HCT116 (cell line): ENCODE measurements at regions not wholly inside any gene's neighbourhood (a gene's known extent, or its start where the extent isn't known, plus 50 kb on each side); places are given as distances from the start of the nearest gene placed in this dataset.

Experiments used
- ATAC-seq: fragments of 200-7000 bp; cut with Tn5 transposase; 2 replicates; pipeline ENCODE4 v1.9.1; 2020; ENCODE audit warnings: mild to moderate bottlenecking, moderate library complexity
- BruUV-seq: library from RNA; stranded (reverse); fragments of 400-500 nt; replicated peaks from 2 replicates; lab custom pipeline; 2021; lab: Mats Ljungman, UMichigan
- CTCF ChIA-PET: fragments of 300-600 bp; sonication (Branson Sonifier 250); formaldehyde crosslinking; loops from one replicate; lab custom pipeline; 2021; ENCODE audit warnings: antibody characterized with exemption; lab: Charles Lee
- POLR2A ChIA-PET: fragments of 300-600, 350-600 bp; sonication (Branson Sonifier 250); formaldehyde crosslinking; loops from one replicate; lab custom pipeline; 2021; ENCODE audit warnings: antibody characterized with exemption; lab: Charles Lee
- RAD21 ChIA-PET, 2 experiments: fragments of 300-600 bp; sonication (Branson Sonifier 250); formaldehyde crosslinking; loops; one replicate each; lab custom pipeline; 2023; ENCODE audit warnings: low total read pairs in 2 of 2; ENCODE audit not compliant: uncharacterized antibody in 2 of 2, unreplicated experiment in 2 of 2, low non-redundant PET in 1 of 2; lab: Charles Lee
- DNase-seq: peaks from one replicate; pipeline ENCODE4 v3.0.0-alpha.2; 2010; ENCODE audit warnings: low read depth, low spot score
- H2AFZ ChIP-seq: fragments of 200-600 bp; shearing (Covaris generic), sonication (generic); 2 replicates; pipeline ENCODE4 v1.6.1; 2017; ENCODE audit warnings: low read depth, mixed run types, mixed read lengths, antibody characterized with exemption, low read length; ENCODE audit not compliant: poor library complexity, severe bottlenecking
- H3K27ac ChIP-seq: 2 replicates; pipeline ENCODE4 v1.5.1; 2012; ENCODE audit warnings: low read depth, low read length
- H3K27me3 ChIP-seq: fragments of 200-600 bp; sonication (generic); 2 replicates; pipeline ENCODE4 v1.6.1; 2016; ENCODE audit warnings: mixed run types, low read length, mixed read lengths; ENCODE audit not compliant: insufficient read depth
- H3K36me3 ChIP-seq, 2 experiments: fragments of 200-500 bp in 1 of 2; fragments of 200-600 bp in 1 of 2; sonication (Bioruptor generic) in 1 of 2; sonication (generic) in 1 of 2; 2 replicates each; pipeline versions ENCODE4 v1.5.1 to v1.6.1; 2014 to 2016; ENCODE audit warnings: low read length in 2 of 2, inconsistent platforms in 1 of 2, mixed read lengths in 1 of 2, mixed run types in 1 of 2; ENCODE audit not compliant: insufficient read depth in 2 of 2, control insufficient read depth in 1 of 2
- H3K4me1 ChIP-seq, 2 experiments: fragments of 200-600 bp in 1 of 2; sonication (generic) in 1 of 2; 2 replicates each; pipeline versions ENCODE4 v1.5.1 to v1.6.1; 2012 to 2017; ENCODE audit warnings: low read length in 2 of 2, inconsistent platforms in 1 of 2, mild to moderate bottlenecking in 1 of 2, mixed read lengths in 1 of 2, mixed run types in 1 of 2, moderate library complexity in 1 of 2; ENCODE audit not compliant: insufficient read depth in 2 of 2, control insufficient read depth in 1 of 2
- H3K4me2 ChIP-seq: fragments of 200-600 bp; sonication (generic); 2 replicates; pipeline ENCODE4 v1.6.1; 2017; ENCODE audit warnings: mixed run types, low read length, mixed read lengths
- H3K4me3 ChIP-seq, 2 experiments: fragments of 200-600 bp in 1 of 2; sonication (generic) in 1 of 2; replicated peaks in 1 of 2; 2 replicates each; pipeline ENCODE4 v1.5.1; 2011 to 2016; ENCODE audit warnings: low read length in 2 of 2, control low read depth in 1 of 2, low read depth in 1 of 2, mild to moderate bottlenecking in 1 of 2, mixed read lengths in 1 of 2, mixed run types in 1 of 2
- H3K79me2 ChIP-seq: fragments of 200-600 bp; sonication (generic); 2 replicates; pipeline ENCODE4 v1.6.1; 2017; ENCODE audit warnings: mild to moderate bottlenecking, mixed run types, low read length, moderate library complexity, mixed read lengths; ENCODE audit not compliant: insufficient read depth
- H3K9ac ChIP-seq: fragments of 200-600 bp; sonication (generic); 2 replicates; pipeline ENCODE4 v1.6.1; 2016; ENCODE audit warnings: low read length, mixed read lengths
- H3K9me2 ChIP-seq: fragments of 200-600 bp; sonication (generic), shearing (Covaris generic); 2 replicates; pipeline ENCODE4 v1.6.1; 2017; ENCODE audit warnings: mixed run types, mild to moderate bottlenecking, moderate library complexity; ENCODE audit not compliant: insufficient read depth
- H3K9me3 ChIP-seq, 2 experiments: fragments of 200-500 bp in 1 of 2; fragments of 200-600 bp in 1 of 2; sonication (Bioruptor generic) in 1 of 2; sonication (generic) in 1 of 2; 2 replicates each; pipeline ENCODE4 v1.6.1; 2014 to 2017; ENCODE audit warnings: low read length in 2 of 2, mixed read lengths in 2 of 2, inconsistent platforms in 1 of 2, low read depth in 1 of 2, mild to moderate bottlenecking in 1 of 2, mixed run types in 1 of 2, moderate library complexity in 1 of 2; ENCODE audit not compliant: control insufficient read depth in 1 of 2, insufficient read depth in 1 of 2
- H4K20me1 ChIP-seq: fragments of 200-600 bp; sonication (generic), shearing (Covaris generic); 2 replicates; pipeline ENCODE4 v1.6.1; 2017; ENCODE audit warnings: mixed run types, mild to moderate bottlenecking, moderate library complexity; ENCODE audit not compliant: insufficient read depth
- CBX3 ChIP-seq: IDR thresholded peaks from 2 replicates; pipeline ENCODE4 v1.6.1; 2012; ENCODE audit warnings: low read depth
- CTCF ChIP-seq, 3 experiments: fragments of 200-600 bp in 1 of 3; sonication (generic) in 1 of 3; IDR thresholded peaks in 2 of 3; conservative IDR thresholded peaks in 1 of 3; 2 replicates each; pipeline ENCODE4 v1.5.1; 2012 to 2017; ENCODE audit warnings: low read depth in 2 of 3, low read length in 2 of 3, antibody characterized with exemption in 1 of 3, borderline replicate concordance in 1 of 3, control low read depth in 1 of 3, mild to moderate bottlenecking in 1 of 3, mixed read lengths in 1 of 3, mixed run types in 1 of 3, moderate library complexity in 1 of 3; ENCODE audit not compliant: insufficient read depth in 1 of 3
- EZH2 ChIP-seq: fragments of 200-600 bp; sonication (generic); IDR thresholded peaks from 2 replicates; pipeline ENCODE4 v1.6.1; 2017; ENCODE audit warnings: antibody characterized with exemption, mixed run types
- JUND ChIP-seq: IDR thresholded peaks from 2 replicates; pipeline ENCODE4 v1.6.1; 2012
- POLR2A ChIP-seq: IDR thresholded peaks from 2 replicates; pipeline ENCODE4 v1.7.0; 2011; ENCODE audit warnings: borderline replicate concordance; ENCODE audit not compliant: insufficient read depth, insufficient read length; ENCODE audit errors: extremely low read depth
- POLR2AphosphoS5 ChIP-seq: IDR thresholded peaks from 2 replicates; pipeline ENCODE4 v1.6.1; 2011; ENCODE audit warnings: mild to moderate bottlenecking, low read depth, low read length, moderate library complexity
- RAD21 ChIP-seq: IDR thresholded peaks from 2 replicates; pipeline ENCODE4 v1.6.1; 2012; ENCODE audit warnings: low read depth, mild to moderate bottlenecking
- SP1 ChIP-seq: IDR thresholded peaks from 2 replicates; pipeline ENCODE4 v1.6.1; 2012; ENCODE audit warnings: low read depth
- SRF ChIP-seq: IDR thresholded peaks from 2 replicates; pipeline ENCODE4 v1.6.1; 2012; ENCODE audit warnings: low read depth
- TCF7L2 ChIP-seq: IDR thresholded peaks from 2 replicates; pipeline ENCODE4 v1.7.0; 2011; ENCODE audit warnings: borderline replicate concordance, inconsistent platforms; ENCODE audit not compliant: insufficient read depth, insufficient read length; ENCODE audit errors: extremely low read depth
- YY1 ChIP-seq: IDR thresholded peaks from 2 replicates; pipeline ENCODE4 v1.6.1; 2011; ENCODE audit warnings: low read length, low read depth, moderate library complexity, mild to moderate bottlenecking; ENCODE audit not compliant: insufficient replicate concordance; ENCODE audit errors: extremely low read depth
- ZBTB33 ChIP-seq: IDR thresholded peaks from 2 replicates; pipeline ENCODE4 v1.6.1; 2011; ENCODE audit warnings: mild to moderate bottlenecking, low read length, moderate library complexity; ENCODE audit not compliant: insufficient replicate concordance; ENCODE audit errors: extremely low read depth
- ZFX ChIP-seq: fragments of 450-650 bp; IDR thresholded peaks from 2 replicates; pipeline ENCODE4 v1.6.1; 2017
- ZNF274 ChIP-seq: fragments of 200-500 bp; sonication (Bioruptor generic); IDR thresholded peaks from 2 replicates; pipeline ENCODE4 v1.6.1; 2014; ENCODE audit warnings: mild to moderate bottlenecking, low read depth, low read length, inconsistent platforms
- intact Hi-C: fragments of 100-400 bp; cut with micrococcal nuclease; formaldehyde crosslinking; loops from 2 replicates; pipeline ENCODE4 v1.10.0; 2022

- Histone ChIP-seq H4K20me1 (no peaks in the 10 kb centered on the region), H3K4me3 (no peak overlapping the region), H3K9me3 (no peaks in the 10 kb centered on the region), H3K9ac (no peak overlapping the region), H3K27me3 (peaks cover 31% of the 10 kb centered on the region), H3K79me2 (no peaks in the 10 kb centered on the region), H3K36me3 (no peaks in the 10 kb centered on the region), H3K27ac (no peak overlapping the region), H3K4me2 (no peak overlapping the region), H3K4me1 (no peaks in the 10 kb centered on the region), H3K9me2 (no peaks in the 10 kb centered on the region), H2AFZ (no peak overlapping the region)
- intact Hi-C loops = no loop called here
- ATAC-seq (no peak), DNase-seq (no peak)
- ChIA-PET RAD21 (no interaction called here), CTCF (interaction anchor here (1.0 to 2.3 kb wide), 3 partner anchors 8 to 29 kb away, joined by 3 to 12 read pairs (median 3); no protein-coding TSS in a partner anchor), POLR2A (no interaction called here)
- no peak for TF ChIP-seq ZNF274
- peak in 2 of 3 experiments; percentile 24 to 41; a peak in 4 of 6 replicates for TF ChIP-seq CTCF (IDR thresholded peaks at IDR 0.05 in 2 of 3, conservative IDR thresholded peaks at IDR 0.05 in 1 of 3; ENCODE audit: borderline replicate concordance in 1 of 3, insufficient read depth in 1 of 3, low read depth in 2 of 3, low read length in 2 of 3)
- no TSS peak for BruUV-seq
Measured at GRCh38 chr1:101317590-101317989, 80.8 kb downstream of the S1PR1 start.

- ChIA-PET RAD21 (no interaction called here), POLR2A (no interaction called here), CTCF (interaction anchor here (1.0 to 1.2 kb wide), 2 partner anchors 34 to 35 kb away, joined by 3 to 5 read pairs; no protein-coding TSS in a partner anchor)
- TF ChIP-seq SRF (no peak), POLR2AphosphoS5 (no peak), POLR2A (no peak), TCF7L2 (no peak), ZNF274 (no peak), RAD21 (no peak), JUND (no peak), ZFX (no peak), CBX3 (no peak), SP1 (no peak), ZBTB33 (no peak), YY1 (no peak), EZH2 (no peak)
Measured at GRCh38 chr1:101323535-101323934, 86.7 kb downstream of the S1PR1 start.

More at GRCh38 chr1:101323535-101323934, 86.7 kb downstream of the S1PR1 start:
- DNase-seq (no peak), ATAC-seq (no peak)
- no peak overlapping the region for H2AFZ ChIP-seq
- no peaks in the 10 kb centered on the region for H3K36me3 ChIP-seq
- H3K79me2 ChIP-seq = no peaks in the 10 kb centered on the region
- no peaks in the 10 kb centered on the region for H4K20me1 ChIP-seq
- H3K4me1 ChIP-seq = no peaks in the 10 kb centered on the region
- no peak overlapping the region for H3K4me2 ChIP-seq
- H3K27ac ChIP-seq = no peak overlapping the region
- no peaks in the 10 kb centered on the region for H3K9me2 ChIP-seq
- no peaks in the 10 kb centered on the region for H3K9me3 ChIP-seq
- no peak overlapping the region for H3K9ac ChIP-seq
- H3K4me3 ChIP-seq = no peak overlapping the region
- no TSS peak for BruUV-seq
- intact Hi-C loops = no loop called here
- H3K27me3 ChIP-seq = peaks cover 35% of the 10 kb centered on the region
